ENCODE measurements at regions not wholly inside any gene's neighbourhood (a gene's known extent, or its start where the extent isn't known, plus 50 kb on each side); places are given as distances from the start of the nearest gene placed in this dataset.
"Not testable (repeated sequence)": the region's sequence is repeated elsewhere in the genome, so short reads cannot be mapped to it uniquely, and the experiment has no call there.

GRCh38 chr1:238329671-238330070 lies 438.9 kb upstream of the ZP4 start:
- Histone ChIP-seq H3K27me3 (ENCODE audit: control insufficient read depth in 2 of 2, insufficient read depth in 2 of 2, low read length in 2 of 2) (no peaks in the 10 kb centered on the region), H3K36me3 (ENCODE audit: control insufficient read depth in 2 of 2, extremely low read depth in 1 of 2, insufficient read depth in 2 of 2, low read length in 2 of 2) (no peaks in the 10 kb centered on the region), H2AFZ (ENCODE audit: low read depth, low read length) (no peak overlapping the region), H4K20me1 (replicated peaks; ENCODE audit: control insufficient read depth, extremely low read depth, insufficient read depth, low read length) (no peaks in the 10 kb centered on the region), H3K27ac (ENCODE audit: insufficient read depth, low read depth, low read length) (no peak overlapping the region), H3K4me2 (ENCODE audit: insufficient read depth, low read length) (no peak overlapping the region), H3K4me1 (ENCODE audit: control insufficient read depth, extremely low read depth, insufficient read depth, low read length) (no peaks in the 10 kb centered on the region), H3K9me1 (replicated peaks; ENCODE audit: control insufficient read depth, extremely low read depth, insufficient read depth, low read length) (no peaks in the 10 kb centered on the region), H3K79me2 (ENCODE audit: control insufficient read depth, insufficient read depth, low read length) (no peaks in the 10 kb centered on the region), H3K9me3 (replicated peaks; ENCODE audit: control insufficient read depth, insufficient read depth, low read length) (no peaks in the 10 kb centered on the region), H3K9ac (replicated peaks; ENCODE audit: extremely low read depth, insufficient read depth, low read length) (no peak overlapping the region), H3K4me3 (replicated peaks in 1 of 3; ENCODE audit: insufficient read depth in 1 of 3, low read depth in 1 of 3, low read length in 3 of 3) (no peak overlapping the region)
- intact Hi-C loops (cut with micrococcal nuclease), result no loop called here
- FAIRE-seq, result no peak
- dilution Hi-C loops (cut with MboI; ENCODE audit: extremely low pct_ligation_motif_present, low sequenced_read_pairs), result no loop called here
- DNase-seq (ENCODE audit: low read depth, low spot score), result no peak
- no TSS peak for BruUV-seq (replicated peaks)
- ChIA-PET POLR2A (no interaction called here), CTCF (no interaction called here)
- TF ChIP-seq EZH2 (IDR thresholded peaks at IDR 0.05; ENCODE audit: borderline replicate concordance, low read depth, low read length, severe bottlenecking) (no peak), MYC (IDR thresholded peaks at IDR 0.05; ENCODE audit: low read depth, low read length) (no peak), JUN (IDR thresholded peaks at IDR 0.05; ENCODE audit: borderline replicate concordance, insufficient read depth, insufficient read length, low read depth) (no peak), POLR2A (IDR thresholded peaks at IDR 0.05; ENCODE audit: low read depth, low read length) (no peak), CTCF (IDR thresholded peaks at IDR 0.05; ENCODE audit: extremely low read depth in 1 of 2, insufficient read depth in 1 of 2, low read depth in 1 of 2, low read length in 2 of 2) (no peak), GATA2 (IDR thresholded peaks at IDR 0.05; ENCODE audit: insufficient read depth, insufficient read length, low read depth, low read length) (no peak), POLR2AphosphoS5 (IDR thresholded peaks at IDR 0.05; ENCODE audit: insufficient read depth, low read depth, low read length) (no peak), FOS (IDR thresholded peaks at IDR 0.05; ENCODE audit: borderline replicate concordance, insufficient read depth, low read length) (no peak), MAX (IDR thresholded peaks at IDR 0.05; ENCODE audit: insufficient read depth, insufficient read length) (no peak)

GRCh38 chr1:238327033-238327432 lies 436.3 kb upstream of the ZP4 start:
- H3K4me1 ChIP-seq (ENCODE audit: control insufficient read depth, extremely low read depth, insufficient read depth, low read length); BruUV-seq (replicated peaks); CTCF ChIA-PET; H3K9me3 ChIP-seq (replicated peaks; ENCODE audit: control insufficient read depth, insufficient read depth, low read length); FAIRE-seq; dilution Hi-C loops (cut with MboI; ENCODE audit: extremely low pct_ligation_motif_present, low sequenced_read_pairs); H3K4me3 ChIP-seq (replicated peaks in 1 of 3; ENCODE audit: insufficient read depth in 1 of 3, low read depth in 1 of 3, low read length in 3 of 3); H3K36me3 ChIP-seq (ENCODE audit: control insufficient read depth in 2 of 2, extremely low read depth in 1 of 2, insufficient read depth in 2 of 2, low read length in 2 of 2); H3K9me1 ChIP-seq (replicated peaks; ENCODE audit: control insufficient read depth, extremely low read depth, insufficient read depth, low read length); H2AFZ ChIP-seq (ENCODE audit: low read depth, low read length); H3K9ac ChIP-seq (replicated peaks; ENCODE audit: extremely low read depth, insufficient read depth, low read length); H3K27me3 ChIP-seq (ENCODE audit: control insufficient read depth in 2 of 2, insufficient read depth in 2 of 2, low read length in 2 of 2); DNase-seq (ENCODE audit: low read depth, low spot score); H3K27ac ChIP-seq (ENCODE audit: insufficient read depth, low read depth, low read length); H3K4me2 ChIP-seq (ENCODE audit: insufficient read depth, low read length); H3K79me2 ChIP-seq (ENCODE audit: control insufficient read depth, insufficient read depth, low read length); POLR2A ChIA-PET; H4K20me1 ChIP-seq (replicated peaks; ENCODE audit: control insufficient read depth, extremely low read depth, insufficient read depth, low read length); intact Hi-C loops (cut with micrococcal nuclease): not testable (repeated sequence)

- DNase-seq (ENCODE audit: low read depth, low spot score); H3K4me2 ChIP-seq (ENCODE audit: insufficient read depth, low read length); dilution Hi-C loops (cut with MboI; ENCODE audit: extremely low pct_ligation_motif_present, low sequenced_read_pairs); CTCF ChIA-PET; POLR2A ChIA-PET; H4K20me1 ChIP-seq (replicated peaks; ENCODE audit: control insufficient read depth, extremely low read depth, insufficient read depth, low read length); H3K36me3 ChIP-seq (ENCODE audit: control insufficient read depth in 2 of 2, extremely low read depth in 1 of 2, insufficient read depth in 2 of 2, low read length in 2 of 2); H3K4me1 ChIP-seq (ENCODE audit: control insufficient read depth, extremely low read depth, insufficient read depth, low read length); FAIRE-seq; intact Hi-C loops (cut with micrococcal nuclease); H3K4me3 ChIP-seq (replicated peaks in 1 of 3; ENCODE audit: insufficient read depth in 1 of 3, low read depth in 1 of 3, low read length in 3 of 3); BruUV-seq (replicated peaks); H3K9ac ChIP-seq (replicated peaks; ENCODE audit: extremely low read depth, insufficient read depth, low read length); H3K79me2 ChIP-seq (ENCODE audit: control insufficient read depth, insufficient read depth, low read length); H3K27me3 ChIP-seq (ENCODE audit: control insufficient read depth in 2 of 2, insufficient read depth in 2 of 2, low read length in 2 of 2); H3K9me1 ChIP-seq (replicated peaks; ENCODE audit: control insufficient read depth, extremely low read depth, insufficient read depth, low read length); H3K27ac ChIP-seq (ENCODE audit: insufficient read depth, low read depth, low read length); H2AFZ ChIP-seq (ENCODE audit: low read depth, low read length); H3K9me3 ChIP-seq (replicated peaks; ENCODE audit: control insufficient read depth, insufficient read depth, low read length): not testable (repeated sequence)
Observed at GRCh38 chr1:238326479-238326878, 435.8 kb upstream of the ZP4 start.

Measured in endothelial cell of umbilical vein (primary cell).